SH-SY5Y (cell line): ENCODE measurements at regions not wholly inside any gene's neighbourhood (a gene's known extent, or its start where the extent isn't known, plus 50 kb on each side); places are given as distances from the start of the nearest gene placed in this dataset.

Experiments used
- GATA2 ChIP-seq: IDR thresholded peaks from 2 replicates; pipeline ENCODE4 v1.6.1; 2011; ENCODE audit warnings: mild to moderate bottlenecking, low read depth, low read length
- GATA3 ChIP-seq: IDR thresholded peaks from 2 replicates; pipeline ENCODE4 v1.6.1; 2011; ENCODE audit warnings: low read depth, mild to moderate bottlenecking, low read length, moderate library complexity

- TF ChIP-seq GATA3 (no peak), GATA2 (no peak)
These were observed 135.0 kb downstream of the RALA start for GRCh38 chr7:39758234-39758970.

- TF ChIP-seq GATA3 (no peak), GATA2 (no peak)
These were observed 138.1 kb downstream of the RALA start for GRCh38 chr7:39761449-39761848.

- TF ChIP-seq GATA3 = no peak
- TF ChIP-seq GATA2 = no peak
These were observed 141.1 kb upstream of the CDK13 start for GRCh38 chr7:39808796-39809481.

- TF ChIP-seq GATA2 = no peak
- no peak for TF ChIP-seq GATA3
These were observed 139.8 kb upstream of the CDK13 start for GRCh38 chr7:39810204-39810642.

- no peak for TF ChIP-seq GATA3
- TF ChIP-seq GATA2 = no peak
These were observed 139.3 kb upstream of the CDK13 start for GRCh38 chr7:39810710-39811109.

- peak; percentile 94 for TF ChIP-seq GATA2
- peak; percentile 83 for TF ChIP-seq GATA3
These were observed 138.9 kb upstream of the CDK13 start for GRCh38 chr7:39811161-39811614.

GRCh38 chr7:39816462-39817060 is 133.5 kb upstream of the CDK13 start:
- peak; percentile 57; the same call in 1 of the 2 replicates for TF ChIP-seq GATA3
- TF ChIP-seq GATA2 = peak; percentile 57; the same call in 1 of the 2 replicates

GRCh38 chr7:39819514-39819913 is 130.5 kb upstream of the CDK13 start:
- TF ChIP-seq GATA3 (no peak), GATA2 (no peak)

GRCh38 chr7:39824456-39825200 is 125.4 kb upstream of the CDK13 start:
- no peak for TF ChIP-seq GATA2
- TF ChIP-seq GATA3 = no peak

GRCh38 chr7:39825401-39825980 is 124.6 kb upstream of the CDK13 start:
- TF ChIP-seq GATA2 = no peak
- no peak for TF ChIP-seq GATA3

GRCh38 chr7:39826166-39826565 is 123.9 kb upstream of the CDK13 start:
- TF ChIP-seq GATA3 = no peak
- TF ChIP-seq GATA2 = no peak

GRCh38 chr7:39827571-39827970 is 122.5 kb upstream of the CDK13 start:
- no peak for TF ChIP-seq GATA2
- no peak for TF ChIP-seq GATA3

- TF ChIP-seq GATA2 (no peak), GATA3 (no peak)
These were observed 121.0 kb upstream of the CDK13 start for GRCh38 chr7:39829028-39829427.
